Mesendoderm (in vitro differentiated cells): ENCODE measurements at regions not wholly inside any gene's neighbourhood (a gene's known extent, or its start where the extent isn't known, plus 50 kb on each side); places are given as distances from the start of the nearest gene placed in this dataset.

Experiments used
- DNase-seq: peaks from one replicate; pipeline ENCODE4 v3.0.0; 2013
- H2AK5ac ChIP-seq: 2 replicates; pipeline ENCODE4 v1.6.1; 2013; ENCODE audit warnings: low read length, inconsistent platforms
- H2BK120ac ChIP-seq: 2 replicates; pipeline ENCODE4 v1.6.1; 2013; ENCODE audit warnings: low read depth, mild to moderate bottlenecking, low read length, moderate library complexity, mixed read lengths
- H2BK15ac ChIP-seq: replicated peaks from 2 replicates; pipeline ENCODE4 v1.6.1; 2013; ENCODE audit warnings: low read depth, mild to moderate bottlenecking, moderate library complexity
- H2BK5ac ChIP-seq: 2 replicates; pipeline ENCODE4 v1.6.1; 2013; ENCODE audit warnings: low read length, inconsistent platforms
- H3K18ac ChIP-seq: 2 replicates; pipeline ENCODE4 v1.6.1; 2013; ENCODE audit warnings: mild to moderate bottlenecking, low read length, mixed read lengths
- H3K23ac ChIP-seq: one replicate; pipeline ENCODE4 v1.6.1; 2013; ENCODE audit warnings: low read length
- H3K27ac ChIP-seq: 2 replicates; pipeline ENCODE4 v1.5.1; 2013; ENCODE audit warnings: low read depth, mild to moderate bottlenecking, inconsistent platforms, low read length, moderate library complexity
- H3K27me3 ChIP-seq: 2 replicates; pipeline ENCODE4 v1.6.1; 2013; ENCODE audit warnings: low read length, control low read depth, mild to moderate bottlenecking, inconsistent platforms; ENCODE audit not compliant: insufficient read depth, poor library complexity
- H3K36me3 ChIP-seq: 2 replicates; pipeline ENCODE4 v1.6.1; 2013; ENCODE audit warnings: low read length, inconsistent platforms; ENCODE audit not compliant: control insufficient read depth, insufficient read depth
- H3K4ac ChIP-seq: one replicate; pipeline ENCODE4 v1.6.1; 2013; ENCODE audit warnings: low read depth, mild to moderate bottlenecking, low read length, moderate library complexity
- H3K4me1 ChIP-seq: 2 replicates; pipeline ENCODE4 v1.6.1; 2013; ENCODE audit warnings: low read depth, low read length, inconsistent platforms; ENCODE audit not compliant: control insufficient read depth
- H3K4me2 ChIP-seq: 2 replicates; pipeline ENCODE4 v1.6.1; 2013; ENCODE audit warnings: low read length
- H3K4me3 ChIP-seq: 2 replicates; pipeline ENCODE4 v1.5.1; 2013; ENCODE audit warnings: mild to moderate bottlenecking, low read length
- H3K56ac ChIP-seq: one replicate; pipeline ENCODE4 v1.6.1; 2013; ENCODE audit warnings: low read length
- H3K79me1 ChIP-seq: 2 replicates; pipeline ENCODE4 v1.6.1; 2013; ENCODE audit warnings: low read length, inconsistent platforms
- H3K79me2 ChIP-seq: 2 replicates; pipeline ENCODE4 v1.6.1; 2013; ENCODE audit warnings: mild to moderate bottlenecking, low read length; ENCODE audit not compliant: control insufficient read depth, insufficient read depth
- H3K9ac ChIP-seq: 2 replicates; pipeline ENCODE4 v1.6.1; 2013; ENCODE audit warnings: low read length, inconsistent platforms
- H4K5ac ChIP-seq: one replicate; pipeline ENCODE4 v1.6.1; 2013; ENCODE audit warnings: low read length
- H4K8ac ChIP-seq: one replicate; pipeline ENCODE4 v1.6.1; 2013; ENCODE audit warnings: low read depth, mild to moderate bottlenecking, control low read depth, low read length, moderate library complexity
- WGBS: extraction: QIAGEN DNeasy Blood & Tissue Kit; methylation state at CpG from one replicate; pipeline ENCODE4 v1.1.7; 2013; ENCODE audit warnings: low lambda C conversion rate, missing lambda C conversion rate; ENCODE audit not compliant: insufficient coverage; ENCODE audit errors: extremely low coverage; 5-methylcytosine and 5-hydroxymethylcytosine counted together

DNA sequence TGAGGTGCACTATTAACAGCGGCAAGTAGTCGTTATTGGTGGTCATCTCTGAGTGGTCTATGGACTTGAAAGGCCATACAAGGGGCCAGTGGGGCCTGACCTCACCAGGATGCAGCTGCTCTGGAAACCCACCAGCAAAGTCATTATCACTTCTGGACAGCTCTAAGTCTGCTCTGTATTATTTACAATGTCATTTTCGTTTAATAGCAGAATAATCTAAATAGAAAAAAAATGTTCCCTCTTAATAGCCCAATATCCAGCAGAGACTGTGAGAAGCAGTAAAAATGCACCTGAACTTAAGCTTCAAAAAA lies 85.0 kb upstream of the EED start:
- no peak overlapping the region for H2BK120ac ChIP-seq
- H3K9ac ChIP-seq, result no peak overlapping the region
- no peak overlapping the region for H3K27ac ChIP-seq
- no peak overlapping the region for H3K4ac ChIP-seq
- no peak overlapping the region for H4K5ac ChIP-seq
- H2AK5ac ChIP-seq, result no peak overlapping the region
- no peaks in the 10 kb centered on the region for H3K36me3 ChIP-seq
- H3K79me2 ChIP-seq, result no peaks in the 10 kb centered on the region
- no peak overlapping the region for H3K4me2 ChIP-seq
- H3K4me3 ChIP-seq, result no peak overlapping the region
- H3K18ac ChIP-seq, result no peak overlapping the region
- no peaks in the 10 kb centered on the region for H3K79me1 ChIP-seq
- no peak overlapping the region for H2BK15ac ChIP-seq
- no peak overlapping the region for H3K23ac ChIP-seq
- H3K4me1 ChIP-seq, result peaks cover 5% of the 10 kb centered on the region
- H3K27me3 ChIP-seq, result no peaks in the 10 kb centered on the region
- H3K56ac ChIP-seq, result no peak overlapping the region
- no peak overlapping the region for H4K8ac ChIP-seq
- H2BK5ac ChIP-seq, result no peak overlapping the region
- WGBS, result no CpG with 5 or more reads among the region's 3 CpGs
- DNase-seq, result no peak

GRCh38 chr11:86158704-86159580 lies 85.6 kb upstream of the EED start:
- Histone ChIP-seq H3K27ac (no peak overlapping the region), H3K9ac (no peak overlapping the region), H3K4me3 (no peak overlapping the region), H3K4me1 (peaks cover 5% of the 10 kb centered on the region), H2BK120ac (no peak overlapping the region), H3K27me3 (no peaks in the 10 kb centered on the region), H3K56ac (no peak overlapping the region), H3K23ac (no peak overlapping the region), H2BK5ac (no peak overlapping the region), H2BK15ac (no peak overlapping the region), H3K79me1 (no peaks in the 10 kb centered on the region), H3K18ac (no peak overlapping the region), H4K8ac (no peak overlapping the region), H3K79me2 (no peaks in the 10 kb centered on the region), H3K4me2 (no peak overlapping the region), H4K5ac (no peak overlapping the region), H2AK5ac (no peak overlapping the region), H3K36me3 (no peaks in the 10 kb centered on the region), H3K4ac (no peak overlapping the region)
- WGBS, result no CpG with 5 or more reads among the region's 3 CpGs
- no peak for DNase-seq

DNA sequence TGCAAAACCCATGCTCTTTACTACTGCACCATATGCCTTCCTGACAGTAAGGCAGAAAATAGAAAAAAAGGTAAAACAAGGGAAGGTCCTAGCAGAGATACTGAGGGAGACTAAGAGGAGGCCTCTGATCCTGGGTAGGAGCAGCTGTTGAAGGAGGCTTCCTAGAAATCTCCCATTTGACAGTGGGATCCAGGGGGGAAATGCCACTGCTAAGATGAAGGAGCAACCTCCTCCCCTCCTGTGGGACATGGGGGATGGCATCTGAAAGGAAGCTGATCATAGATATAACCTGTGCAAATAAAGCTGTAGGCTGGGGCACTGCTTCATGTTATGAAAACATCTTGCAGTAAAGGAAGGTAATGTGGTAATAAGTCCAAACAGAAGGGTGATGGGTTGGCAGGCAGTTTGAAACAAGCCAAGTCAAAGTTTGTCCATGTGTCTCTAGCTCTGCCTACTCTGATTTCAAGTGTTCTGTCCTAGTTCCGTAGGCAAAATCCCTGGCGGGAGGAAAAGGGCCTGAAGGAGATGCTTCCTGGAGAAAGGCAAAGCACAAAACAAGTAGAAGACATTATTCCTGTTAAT lies 86.7 kb upstream of the EED start:
- Histone ChIP-seq H2BK5ac (no peak overlapping the region), H2BK120ac (no peak overlapping the region), H3K4ac (no peak overlapping the region), H3K56ac (no peak overlapping the region), H3K18ac (no peak overlapping the region), H2BK15ac (no peak overlapping the region), H3K9ac (no peak overlapping the region), H3K4me1 (peaks cover 5% of the 10 kb centered on the region), H3K27ac (no peak overlapping the region), H3K23ac (no peak overlapping the region), H4K8ac (no peak overlapping the region), H2AK5ac (no peak overlapping the region), H3K4me3 (no peak overlapping the region), H3K4me2 (no peak overlapping the region), H3K36me3 (no peaks in the 10 kb centered on the region), H3K79me1 (no peaks in the 10 kb centered on the region), H3K79me2 (no peaks in the 10 kb centered on the region), H3K27me3 (no peaks in the 10 kb centered on the region), H4K5ac (no peak overlapping the region)
- WGBS, result no CpG with 5 or more reads among the region's 2 CpGs
- no peak for DNase-seq

DNA sequence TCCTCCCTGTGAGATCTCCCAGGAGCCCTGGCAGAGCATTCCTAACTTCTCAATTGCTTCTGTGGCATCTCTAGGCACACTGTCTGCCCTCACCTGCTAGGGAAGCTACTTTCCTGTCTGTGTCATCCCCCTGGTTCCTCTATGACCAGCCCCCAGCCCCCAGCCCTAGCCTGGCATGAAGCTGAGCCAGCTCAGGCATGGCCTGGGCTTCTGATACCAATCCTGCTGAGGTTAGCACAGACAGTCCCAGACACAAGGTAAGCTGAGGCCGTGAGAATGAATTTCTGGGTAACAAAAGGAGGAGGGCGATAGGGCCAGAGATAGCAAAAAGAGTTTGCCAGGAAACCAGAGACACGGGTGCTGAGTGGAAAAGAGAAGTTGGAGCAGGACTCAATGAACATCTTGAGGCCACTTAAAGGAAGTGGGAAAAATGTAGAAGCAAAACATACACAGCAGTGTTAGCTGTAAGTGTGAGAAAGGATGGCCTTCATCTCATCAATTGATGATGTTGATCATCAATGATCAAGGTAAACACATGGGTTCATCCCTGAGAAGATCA lies 87.6 kb upstream of the PICALM start:
- no peak overlapping the region for H2AK5ac ChIP-seq
- H3K79me1 ChIP-seq, result no peaks in the 10 kb centered on the region
- H2BK120ac ChIP-seq, result no peak overlapping the region
- H3K79me2 ChIP-seq, result no peaks in the 10 kb centered on the region
- no peak overlapping the region for H4K8ac ChIP-seq
- no peak overlapping the region for H3K4me3 ChIP-seq
- H2BK15ac ChIP-seq, result no peak overlapping the region
- no peak for DNase-seq
- H2BK5ac ChIP-seq, result no peak overlapping the region
- no peak overlapping the region for H3K56ac ChIP-seq
- H3K4me1 ChIP-seq, result peaks cover 3% of the 10 kb centered on the region
- no peak overlapping the region for H3K4me2 ChIP-seq
- H3K18ac ChIP-seq, result no peak overlapping the region
- H3K9ac ChIP-seq, result no peak overlapping the region
- no peaks in the 10 kb centered on the region for H3K36me3 ChIP-seq
- no peak overlapping the region for H3K4ac ChIP-seq
- H3K27ac ChIP-seq, result no peak overlapping the region
- no peak overlapping the region for H3K23ac ChIP-seq
- H4K5ac ChIP-seq, result no peak overlapping the region
- no CpG with 5 or more reads among the region's 3 CpGs for WGBS
- H3K27me3 ChIP-seq, result no peaks in the 10 kb centered on the region

- Histone ChIP-seq H3K23ac (no peak overlapping the region), H3K4ac (no peak overlapping the region), H3K27ac (no peak overlapping the region), H3K79me2 (no peaks in the 10 kb centered on the region), H3K56ac (no peak overlapping the region), H3K4me3 (no peak overlapping the region), H2BK120ac (no peak overlapping the region), H3K4me1 (peaks cover 8% of the 10 kb centered on the region), H3K18ac (no peak overlapping the region), H3K36me3 (no peaks in the 10 kb centered on the region), H3K27me3 (no peaks in the 10 kb centered on the region), H2AK5ac (no peak overlapping the region), H2BK15ac (no peak overlapping the region), H4K5ac (no peak overlapping the region), H4K8ac (no peak overlapping the region), H3K4me2 (no peak overlapping the region), H2BK5ac (no peak overlapping the region), H3K9ac (no peak overlapping the region), H3K79me1 (no peaks in the 10 kb centered on the region)
- DNase-seq, result no peak
- WGBS, result no CpG with 5 or more reads among the region's 7 CpGs
Measured at GRCh38 chr11:86155200-86155844, 86.4 kb upstream of the PICALM start.
